SK-N-SH (cell line): ENCODE measurements at regions not wholly inside any gene's neighbourhood (a gene's known extent, or its start where the extent isn't known, plus 50 kb on each side); places are given as distances from the start of the nearest gene placed in this dataset.

ENCODE experiments used
- CHD2 ChIP-seq: fragments of 150-350 bp; IDR thresholded peaks from 2 replicates; pipeline ENCODE4 v1.6.1; 2018; ENCODE audit warnings: low read length; ENCODE audit not compliant: partially characterized antibody
- EP300 ChIP-seq, 2 experiments: IDR thresholded peaks; 2 replicates each; pipeline versions ENCODE4 v1.4.0 to v1.6.1; 2012; ENCODE audit warnings: borderline replicate concordance in 1 of 2, low read depth in 1 of 2, low read length in 1 of 2
- MEF2A ChIP-seq: IDR thresholded peaks from 2 replicates; pipeline ENCODE4 v1.4.0; 2012; ENCODE audit warnings: low read depth, borderline replicate concordance
- POLR2AphosphoS5 ChIP-seq: IDR thresholded peaks from 2 replicates; pipeline ENCODE4 v1.6.1; 2012; ENCODE audit warnings: low read depth, low read length
- RAD21 ChIP-seq: IDR thresholded peaks from 2 replicates; pipeline ENCODE4 v1.6.1; 2012; ENCODE audit warnings: mild to moderate bottlenecking, low read length
- RCOR1 ChIP-seq: fragments of 150-350 bp; IDR thresholded peaks from 2 replicates; pipeline ENCODE4 v1.6.1; 2017; ENCODE audit warnings: antibody characterized with exemption, low read length
- SIN3A ChIP-seq: IDR thresholded peaks from 2 replicates; pipeline ENCODE4 v1.6.1; 2012; ENCODE audit warnings: low read depth, mild to moderate bottlenecking, low read length, moderate library complexity, borderline replicate concordance
- SMC3 ChIP-seq: IDR thresholded peaks from 2 replicates; pipeline ENCODE4 v1.6.1; 2012; ENCODE audit warnings: low read depth, low read length, improper control_type of control experiment
- TEAD4 ChIP-seq: IDR thresholded peaks from 2 replicates; pipeline ENCODE4 v1.4.0; 2012; ENCODE audit warnings: mild to moderate bottlenecking, borderline replicate concordance; ENCODE audit not compliant: insufficient read depth
- TF ChIP-seq, protein P1 (sequence below): IDR thresholded peaks from 2 replicates; pipeline ENCODE4; 2012
- TF ChIP-seq, protein P2 (sequence below): fragments of 200-600 bp; sonication (generic); IDR thresholded peaks from 2 replicates; pipeline ENCODE4 v1.6.1; 2017; ENCODE audit warnings: antibody characterized with exemption, mild to moderate bottlenecking, moderate library complexity
- TF ChIP-seq, protein P3 (sequence below): fragments of 150-350 bp; IDR thresholded peaks from 2 replicates; pipeline ENCODE4 v1.6.1; 2016; ENCODE audit warnings: mild to moderate bottlenecking, low read depth, low read length
- TF ChIP-seq, protein P4 (sequence below): fragments of 150-350 bp; IDR thresholded peaks from 2 replicates; pipeline ENCODE4 v1.6.1; 2017; ENCODE audit warnings: antibody characterized with exemption, low read length, low read depth, borderline replicate concordance

DNA sequence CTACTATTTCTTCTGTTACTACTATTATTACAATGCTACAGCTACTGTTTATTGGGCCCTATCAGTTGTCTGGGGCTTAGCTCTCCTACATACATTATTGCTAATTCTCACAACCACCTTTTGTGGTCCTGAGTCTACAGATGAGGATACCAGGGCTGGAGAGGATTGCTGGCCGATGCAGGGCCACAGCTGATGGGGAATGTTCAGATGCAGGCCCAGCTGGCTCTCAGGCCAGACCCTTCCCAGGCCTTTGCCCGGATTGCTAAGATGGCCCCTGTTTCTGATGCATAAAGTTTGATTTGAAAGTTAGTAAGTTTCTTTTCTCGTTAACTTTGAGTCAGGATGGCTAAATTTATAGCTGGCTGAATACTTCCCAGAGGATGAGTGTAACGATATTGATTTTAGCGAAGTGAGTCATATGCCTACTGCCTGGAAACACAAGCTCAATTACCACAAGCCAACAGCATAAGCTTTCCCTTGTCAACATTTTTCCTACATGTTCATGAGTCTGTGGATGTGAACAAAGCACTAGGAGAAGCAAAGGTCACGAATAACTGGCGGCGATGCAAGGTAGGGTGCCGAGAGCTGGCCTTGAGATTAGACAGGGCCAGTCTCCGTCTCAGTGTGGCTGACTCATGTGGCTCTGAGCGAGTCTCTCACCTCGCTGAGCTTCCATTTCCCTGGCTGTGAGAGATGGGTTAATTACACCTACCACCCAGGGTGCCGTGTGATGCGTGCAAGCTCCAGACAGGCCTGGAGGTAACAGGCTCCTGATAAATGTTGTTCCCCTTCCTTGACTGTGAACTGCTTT, 111.0 kb downstream of the BEGAIN start:
- TF ChIP-seq RCOR1 (no peak), CHD2 (no peak), TEAD4 (peak; percentile 68), SIN3A (no peak), RAD21 (no peak), POLR2AphosphoS5 (peak; percentile 52; the same call in 1 of the 2 replicates), MEF2A (peak; percentile 81), SMC3 (no peak), EP300 (IDR thresholded peaks at IDR 0.05; ENCODE audit: borderline replicate concordance in 1 of 2, low read depth in 1 of 2, low read length in 1 of 2) (peak in 1 of 2 experiments; percentile 90; a peak in 2 of 4 replicates)
- TF ChIP-seq, protein P1, sequence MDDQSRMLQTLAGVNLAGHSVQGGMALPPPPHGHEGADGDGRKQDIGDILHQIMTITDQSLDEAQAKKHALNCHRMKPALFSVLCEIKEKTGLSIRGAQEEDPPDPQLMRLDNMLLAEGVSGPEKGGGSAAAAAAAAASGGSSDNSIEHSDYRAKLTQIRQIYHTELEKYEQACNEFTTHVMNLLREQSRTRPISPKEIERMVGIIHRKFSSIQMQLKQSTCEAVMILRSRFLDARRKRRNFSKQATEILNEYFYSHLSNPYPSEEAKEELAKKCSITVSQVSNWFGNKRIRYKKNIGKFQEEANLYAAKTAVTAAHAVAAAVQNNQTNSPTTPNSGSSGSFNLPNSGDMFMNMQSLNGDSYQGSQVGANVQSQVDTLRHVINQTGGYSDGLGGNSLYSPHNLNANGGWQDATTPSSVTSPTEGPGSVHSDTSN = peak; percentile 90
- TF ChIP-seq, protein P2, sequence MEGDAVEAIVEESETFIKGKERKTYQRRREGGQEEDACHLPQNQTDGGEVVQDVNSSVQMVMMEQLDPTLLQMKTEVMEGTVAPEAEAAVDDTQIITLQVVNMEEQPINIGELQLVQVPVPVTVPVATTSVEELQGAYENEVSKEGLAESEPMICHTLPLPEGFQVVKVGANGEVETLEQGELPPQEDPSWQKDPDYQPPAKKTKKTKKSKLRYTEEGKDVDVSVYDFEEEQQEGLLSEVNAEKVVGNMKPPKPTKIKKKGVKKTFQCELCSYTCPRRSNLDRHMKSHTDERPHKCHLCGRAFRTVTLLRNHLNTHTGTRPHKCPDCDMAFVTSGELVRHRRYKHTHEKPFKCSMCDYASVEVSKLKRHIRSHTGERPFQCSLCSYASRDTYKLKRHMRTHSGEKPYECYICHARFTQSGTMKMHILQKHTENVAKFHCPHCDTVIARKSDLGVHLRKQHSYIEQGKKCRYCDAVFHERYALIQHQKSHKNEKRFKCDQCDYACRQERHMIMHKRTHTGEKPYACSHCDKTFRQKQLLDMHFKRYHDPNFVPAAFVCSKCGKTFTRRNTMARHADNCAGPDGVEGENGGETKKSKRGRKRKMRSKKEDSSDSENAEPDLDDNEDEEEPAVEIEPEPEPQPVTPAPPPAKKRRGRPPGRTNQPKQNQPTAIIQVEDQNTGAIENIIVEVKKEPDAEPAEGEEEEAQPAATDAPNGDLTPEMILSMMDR = no peak
- TF ChIP-seq, protein P3, sequence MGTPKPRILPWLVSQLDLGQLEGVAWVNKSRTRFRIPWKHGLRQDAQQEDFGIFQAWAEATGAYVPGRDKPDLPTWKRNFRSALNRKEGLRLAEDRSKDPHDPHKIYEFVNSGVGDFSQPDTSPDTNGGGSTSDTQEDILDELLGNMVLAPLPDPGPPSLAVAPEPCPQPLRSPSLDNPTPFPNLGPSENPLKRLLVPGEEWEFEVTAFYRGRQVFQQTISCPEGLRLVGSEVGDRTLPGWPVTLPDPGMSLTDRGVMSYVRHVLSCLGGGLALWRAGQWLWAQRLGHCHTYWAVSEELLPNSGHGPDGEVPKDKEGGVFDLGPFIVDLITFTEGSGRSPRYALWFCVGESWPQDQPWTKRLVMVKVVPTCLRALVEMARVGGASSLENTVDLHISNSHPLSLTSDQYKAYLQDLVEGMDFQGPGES = no peak
- TF ChIP-seq, protein P4, sequence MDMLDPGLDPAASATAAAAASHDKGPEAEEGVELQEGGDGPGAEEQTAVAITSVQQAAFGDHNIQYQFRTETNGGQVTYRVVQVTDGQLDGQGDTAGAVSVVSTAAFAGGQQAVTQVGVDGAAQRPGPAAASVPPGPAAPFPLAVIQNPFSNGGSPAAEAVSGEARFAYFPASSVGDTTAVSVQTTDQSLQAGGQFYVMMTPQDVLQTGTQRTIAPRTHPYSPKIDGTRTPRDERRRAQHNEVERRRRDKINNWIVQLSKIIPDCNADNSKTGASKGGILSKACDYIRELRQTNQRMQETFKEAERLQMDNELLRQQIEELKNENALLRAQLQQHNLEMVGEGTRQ = no peak
